LNCaP clone FGC (cell line): ENCODE measurements at regions not wholly inside any gene's neighbourhood (a gene's known extent, or its start where the extent isn't known, plus 50 kb on each side); places are given as distances from the start of the nearest gene placed in this dataset.

Source experiments
- DNase-seq: peaks from one replicate; pipeline ENCODE4 v3.0.0-alpha.2; 2011; ENCODE audit warnings: low read depth
- H3K4me3 ChIP-seq: 2 replicates; pipeline ENCODE4 v1.5.1; 2011; ENCODE audit warnings: mild to moderate bottlenecking, low read depth, low read length, control low read depth
- TF ChIP-seq, protein P1 (sequence below): IDR thresholded peaks from 2 replicates; pipeline ENCODE4 v1.5.1; 2012; ENCODE audit warnings: mild to moderate bottlenecking; ENCODE audit not compliant: control insufficient read depth, insufficient read depth; ENCODE audit errors: extremely low read depth

GRCh38 chr10:130495891-130496636, 359.9 kb downstream of the GLRX3 start:
- no peak for DNase-seq
- H3K4me3 ChIP-seq = no peak overlapping the region
- TF ChIP-seq, protein P1, sequence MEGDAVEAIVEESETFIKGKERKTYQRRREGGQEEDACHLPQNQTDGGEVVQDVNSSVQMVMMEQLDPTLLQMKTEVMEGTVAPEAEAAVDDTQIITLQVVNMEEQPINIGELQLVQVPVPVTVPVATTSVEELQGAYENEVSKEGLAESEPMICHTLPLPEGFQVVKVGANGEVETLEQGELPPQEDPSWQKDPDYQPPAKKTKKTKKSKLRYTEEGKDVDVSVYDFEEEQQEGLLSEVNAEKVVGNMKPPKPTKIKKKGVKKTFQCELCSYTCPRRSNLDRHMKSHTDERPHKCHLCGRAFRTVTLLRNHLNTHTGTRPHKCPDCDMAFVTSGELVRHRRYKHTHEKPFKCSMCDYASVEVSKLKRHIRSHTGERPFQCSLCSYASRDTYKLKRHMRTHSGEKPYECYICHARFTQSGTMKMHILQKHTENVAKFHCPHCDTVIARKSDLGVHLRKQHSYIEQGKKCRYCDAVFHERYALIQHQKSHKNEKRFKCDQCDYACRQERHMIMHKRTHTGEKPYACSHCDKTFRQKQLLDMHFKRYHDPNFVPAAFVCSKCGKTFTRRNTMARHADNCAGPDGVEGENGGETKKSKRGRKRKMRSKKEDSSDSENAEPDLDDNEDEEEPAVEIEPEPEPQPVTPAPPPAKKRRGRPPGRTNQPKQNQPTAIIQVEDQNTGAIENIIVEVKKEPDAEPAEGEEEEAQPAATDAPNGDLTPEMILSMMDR = no peak

- TF ChIP-seq, protein P1 = no peak
- DNase-seq = no peak
- no peak overlapping the region for H3K4me3 ChIP-seq
Measured at GRCh38 chr10:130497056-130498010, 361.1 kb downstream of the GLRX3 start.

- H3K4me3 ChIP-seq = no peak overlapping the region
- no peak for DNase-seq
- TF ChIP-seq, protein P1 = no peak
Measured at GRCh38 chr10:130498042-130498441, 361.9 kb downstream of the GLRX3 start.

DNA sequence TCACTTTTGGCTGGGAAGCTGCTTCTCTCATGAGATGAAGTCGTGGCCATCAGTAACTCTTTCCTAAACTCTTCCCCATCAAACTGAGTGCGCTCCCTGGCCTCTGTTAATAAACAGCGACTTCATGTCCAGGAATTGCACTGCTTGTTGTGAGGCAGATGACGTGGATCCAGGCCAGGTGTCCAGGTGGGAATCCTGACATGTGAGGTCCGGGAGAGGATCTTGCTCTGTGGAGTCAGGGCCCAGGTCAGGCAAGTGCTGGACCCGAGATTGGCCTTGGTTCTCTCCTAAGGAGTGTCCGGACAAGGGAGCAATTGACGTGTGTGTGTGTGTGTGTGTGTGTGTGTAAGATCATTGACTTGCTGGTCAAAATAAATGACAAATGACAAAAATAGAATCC, 362.7 kb downstream of the GLRX3 start:
- TF ChIP-seq, protein P1 = no peak
- no peak for DNase-seq
- no peak overlapping the region for H3K4me3 ChIP-seq

DNA sequence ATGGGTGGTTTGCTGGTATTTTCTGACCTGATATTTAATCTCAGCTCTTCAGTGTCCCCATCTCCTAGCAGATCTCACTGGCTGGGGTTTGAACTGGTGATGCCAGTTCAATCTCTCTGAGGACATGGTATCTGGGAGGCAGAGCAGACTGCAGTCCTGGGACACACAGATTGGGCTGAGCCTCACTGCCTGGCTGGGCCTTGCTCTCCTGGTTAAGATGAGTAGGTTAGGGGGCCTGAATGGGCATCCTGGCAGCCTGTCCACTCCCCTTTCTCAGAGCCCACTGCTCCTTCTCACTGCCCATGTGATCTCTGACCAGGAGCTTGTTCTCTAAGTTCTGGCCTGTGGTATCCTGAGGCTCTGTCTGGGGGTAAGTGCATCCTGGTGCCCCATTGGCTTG, 363.4 kb downstream of the GLRX3 start:
- TF ChIP-seq, protein P1 = no peak
- no peak for DNase-seq
- H3K4me3 ChIP-seq = no peak overlapping the region

- no peak for DNase-seq
- TF ChIP-seq, protein P1 = no peak
- no peak overlapping the region for H3K4me3 ChIP-seq
Measured at GRCh38 chr10:130500261-130501000, 364.2 kb downstream of the GLRX3 start.
